GM12878 (cell line): ENCODE measurements at regions not wholly inside any gene's neighbourhood (a gene's known extent, or its start where the extent isn't known, plus 50 kb on each side); places are given as distances from the start of the nearest gene placed in this dataset.

Source experiments
- ATAC-seq: fragments of 200-7000 bp; cut with Tn5 transposase; 3 replicates; pipeline ENCODE4 v1.9.1; 2020; ENCODE audit warnings: mild to moderate bottlenecking, moderate library complexity
- BruUV-seq: library from RNA; stranded (reverse); fragments of 400-500 nt; replicated peaks from 2 replicates; lab custom pipeline; 2021; lab: Mats Ljungman, UMichigan
- CTCF ChIA-PET: fragments of 300-600 bp; sonication (Branson Sonifier 250); formaldehyde crosslinking; extraction: SDS; loops from one replicate; lab custom pipeline; 2021; ENCODE audit warnings: inconsistent platforms; lab: Yijun Ruan, JAX
- POLR2A ChIA-PET: fragments of 350-600 bp; formaldehyde crosslinking; extraction: SDS; loops from one replicate; lab custom pipeline; 2021; ENCODE audit warnings: inconsistent platforms; lab: Charles Lee
- RAD21 ChIA-PET: fragments of 300-600 bp; sonication (Branson Sonifier 250); formaldehyde crosslinking; loops from one replicate; lab custom pipeline; 2023; ENCODE audit warnings: antibody characterized with exemption; ENCODE audit not compliant: unreplicated experiment; lab: Charles Lee
- SMC1A ChIA-PET: fragments of 300-600 bp; sonication (Branson Sonifier 250); formaldehyde crosslinking; loops from one replicate; lab custom pipeline; 2023; ENCODE audit not compliant: unreplicated experiment, uncharacterized antibody; lab: Charles Lee
- DNase-seq: peaks from one replicate; pipeline ENCODE4 v3.0.0-alpha.2; 2011; ENCODE audit warnings: low read depth, low spot score
- FAIRE-seq: peaks from 3 replicates; lab custom pipeline; 2011; peaks lifted over from hg19 to GRCh38; lab: Jason Lieb, UNC
- H2AFZ ChIP-seq: 2 replicates; pipeline ENCODE4 v1.6.0; 2011; ENCODE audit warnings: low read depth, low read length, control low read depth; ENCODE audit not compliant: control insufficient read depth
- H3K27ac ChIP-seq: 2 replicates; pipeline ENCODE4 v1.5.1; 2011; ENCODE audit warnings: control low read depth; ENCODE audit not compliant: control insufficient read depth, insufficient read depth
- H3K27me3 ChIP-seq, 2 experiments: replicated peaks in 1 of 2; 2 replicates each; pipeline versions ENCODE4 v1.6.0 to v1.6.1; 2011; ENCODE audit warnings: low read length in 1 of 2; ENCODE audit not compliant: control insufficient read depth in 2 of 2, insufficient read depth in 2 of 2
- H3K36me3 ChIP-seq, 2 experiments: 2 replicates each; pipeline ENCODE4 v1.5.1; 2011; ENCODE audit warnings: low read length in 1 of 2; ENCODE audit not compliant: control insufficient read depth in 2 of 2, insufficient read depth in 2 of 2
- H3K4me1 ChIP-seq: 2 replicates; pipeline ENCODE4 v1.6.1; 2011; ENCODE audit warnings: mild to moderate bottlenecking, low read length, moderate library complexity, mixed read lengths; ENCODE audit not compliant: control insufficient read depth, insufficient read depth
- H3K4me2 ChIP-seq: 2 replicates; pipeline ENCODE4 v1.6.0; 2011; ENCODE audit warnings: control low read depth; ENCODE audit not compliant: control insufficient read depth, insufficient read depth
- H3K4me3 ChIP-seq: fragments of 200-600 bp; sonication (generic); 2 replicates; pipeline ENCODE4 v1.5.1; 2016
- H3K79me2 ChIP-seq: 2 replicates; pipeline ENCODE4 v1.6.0; 2011; ENCODE audit warnings: low read length; ENCODE audit not compliant: control insufficient read depth, insufficient read depth
- H3K9ac ChIP-seq: 2 replicates; pipeline ENCODE4 v1.8.0; 2011; ENCODE audit warnings: low read length, control low read depth, mixed read lengths; ENCODE audit not compliant: control insufficient read depth, insufficient read depth
- H3K9me3 ChIP-seq: replicated peaks from 3 replicates; pipeline ENCODE4 v1.5.1; 2011; ENCODE audit warnings: mild to moderate bottlenecking, low read length; ENCODE audit not compliant: control insufficient read depth, insufficient read depth
- H4K20me1 ChIP-seq: 2 replicates; pipeline ENCODE4 v1.6.0; 2011; ENCODE audit not compliant: control insufficient read depth, insufficient read depth
- CHD2 ChIP-seq: IDR thresholded peaks from 2 replicates; pipeline ENCODE4 v1.6.1; 2011; ENCODE audit warnings: low read depth, low read length, improper control_type of control experiment, borderline replicate concordance
- CTCF ChIP-seq, 3 experiments: IDR thresholded peaks in 2 of 3; conservative IDR thresholded peaks in 1 of 3; 2 replicates each; pipeline ENCODE4 v1.5.1; 2011; ENCODE audit warnings: low read depth in 3 of 3, low read length in 3 of 3, mild to moderate bottlenecking in 3 of 3, control low read depth in 2 of 3, moderate library complexity in 2 of 3, inconsistent platforms in 1 of 3, mixed read lengths in 1 of 3; ENCODE audit not compliant: control insufficient read depth in 2 of 3, insufficient read depth in 1 of 3; ENCODE audit errors: extremely low read depth in 1 of 3
- EGR1 ChIP-seq, 2 experiments: IDR thresholded peaks; 1 replicate in 1 of 2; 2 replicates in 1 of 2; pipeline ENCODE4 v1.6.1; 2011 to 2012; ENCODE audit warnings: low read depth in 2 of 2, low read length in 2 of 2, borderline replicate concordance in 1 of 2, mild to moderate bottlenecking in 1 of 2, moderate library complexity in 1 of 2
- ESRRA ChIP-seq: IDR thresholded peaks from 2 replicates; pipeline ENCODE4 v1.6.1; 2012; ENCODE audit warnings: mild to moderate bottlenecking, low read length, improper control_type of control experiment
- SPI1 ChIP-seq: IDR thresholded peaks from 2 replicates; pipeline ENCODE4 v1.6.1; 2011; ENCODE audit warnings: low read depth, mild to moderate bottlenecking, low read length, moderate library complexity, borderline replicate concordance; ENCODE audit not compliant: insufficient read depth
- TCF3 ChIP-seq: IDR thresholded peaks from 2 replicates; pipeline ENCODE4 v1.6.1; 2012; ENCODE audit warnings: low read depth, mild to moderate bottlenecking, low read length, borderline replicate concordance; ENCODE audit not compliant: insufficient read depth
- ZBED1 ChIP-seq: IDR thresholded peaks from 2 replicates; pipeline ENCODE4 v1.6.1; 2016; ENCODE audit warnings: borderline replicate concordance
- WGBS: methylation state at CpG from one replicate; pipeline ENCODE4 v1.1.6; 2016; ENCODE audit warnings: low lambda C conversion rate; ENCODE audit not compliant: insufficient replicate concordance, insufficient coverage; ENCODE audit errors: missing lambda C conversion rate; 5-methylcytosine and 5-hydroxymethylcytosine counted together
- in situ Hi-C: fragments of 300-500 bp; cut with MboI; formaldehyde crosslinking; loops from 9 replicates; pipeline ENCODE4 v1.14.3; 2018; ENCODE audit warnings: mixed read lengths
- intact Hi-C: fragments of 100-400 bp; cut with micrococcal nuclease; formaldehyde crosslinking; loops from one replicate; pipeline ENCODE4 v1.14.2; 2022; ENCODE audit not compliant: unreplicated experiment

DNA sequence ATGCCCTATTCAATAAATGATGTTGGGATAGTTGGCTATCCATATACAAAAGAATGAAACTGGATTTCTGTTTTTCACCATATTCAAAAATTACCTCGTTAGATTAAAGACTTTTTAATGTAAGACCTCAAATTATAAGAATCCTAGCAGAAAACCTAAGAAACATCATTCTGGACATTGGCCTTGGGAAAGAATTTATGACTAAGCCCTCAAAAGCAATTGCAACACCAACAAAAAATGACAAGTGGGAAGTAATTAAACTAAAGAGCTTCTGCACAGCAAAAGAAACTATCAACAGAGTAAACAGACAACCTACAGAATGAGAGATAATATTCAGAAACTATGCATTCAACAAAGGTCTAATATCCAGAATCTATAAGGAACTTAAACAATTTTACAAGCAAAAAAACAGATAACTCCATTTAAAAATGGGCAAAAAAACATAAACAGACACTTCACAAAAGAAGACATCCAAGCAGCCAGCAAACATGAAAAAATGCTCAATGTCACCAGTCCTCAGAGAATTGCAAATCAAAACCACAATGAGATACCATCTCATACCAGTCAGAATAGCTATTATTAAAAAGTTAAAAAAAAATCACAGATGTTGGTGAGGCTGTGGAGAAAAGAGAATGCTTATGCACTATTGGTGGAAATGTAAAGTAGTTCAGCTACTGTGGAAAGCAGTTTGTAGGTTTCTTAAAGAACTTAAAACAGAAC lies 309.8 kb downstream of the AHR start (continued):
- TF ChIP-seq EGR1 (IDR thresholded peaks at IDR 0.05; ENCODE audit: borderline replicate concordance in 1 of 2, low read depth in 2 of 2, low read length in 2 of 2) (no peak), ESRRA (no peak), CTCF (IDR thresholded peaks at IDR 0.05 in 2 of 3, conservative IDR thresholded peaks at IDR 0.05 in 1 of 3; ENCODE audit: control insufficient read depth in 2 of 3, extremely low read depth in 1 of 3, insufficient read depth in 1 of 3, low read depth in 3 of 3, low read length in 3 of 3) (no peak)

DNA sequence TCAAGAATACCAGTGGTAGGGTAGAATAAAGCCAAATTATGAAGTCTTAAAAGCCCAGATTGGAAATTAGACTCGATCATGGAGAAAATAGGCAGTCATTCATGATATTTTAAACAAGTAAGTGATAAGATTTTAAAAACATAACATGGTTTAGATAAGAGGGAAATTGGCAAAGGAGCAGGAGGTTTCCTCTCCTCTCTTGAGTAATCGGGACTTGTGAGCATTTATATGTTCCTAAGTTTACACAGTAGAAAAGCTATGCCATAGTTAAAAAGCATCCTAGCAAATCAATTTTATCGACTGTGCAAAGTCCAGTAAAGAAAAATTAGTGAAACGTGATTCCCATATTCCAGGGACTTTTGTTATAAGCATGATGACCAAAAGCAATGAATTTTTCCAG lies 313.2 kb downstream of the AHR start:
- DNase-seq (no peak), FAIRE-seq (no peak), ATAC-seq (no peak)
- ChIA-PET POLR2A (no interaction called here), CTCF (no interaction called here), SMC1A (no interaction called here), RAD21 (no interaction called here)
- in situ Hi-C loops (no loop called here), intact Hi-C loops (no loop called here)
- no peak for TF ChIP-seq SPI1
- no peak for TF ChIP-seq CHD2
- TF ChIP-seq TCF3, result no peak
- TF ChIP-seq ZBED1, result no peak
- Histone ChIP-seq H3K9me3 (no peaks in the 10 kb centered on the region), H3K79me2 (no peaks in the 10 kb centered on the region), H3K36me3 (no peaks in the 10 kb centered on the region), H3K4me2 (no peak overlapping the region), H3K27me3 (no peaks in the 10 kb centered on the region; a peak in 1 of 4 replicates), H3K4me3 (no peak overlapping the region), H3K9ac (no peak overlapping the region), H2AFZ (no peak overlapping the region), H4K20me1 (no peaks in the 10 kb centered on the region), H3K4me1 (no peaks in the 10 kb centered on the region), H3K27ac (no peak overlapping the region)
- 29% methylated on average over 4 of the region's 4 CpGs for WGBS
- BruUV-seq, result no TSS peak
